GM12865 (cell line): ENCODE measurements at regions not wholly inside any gene's neighbourhood (a gene's known extent, or its start where the extent isn't known, plus 50 kb on each side); places are given as distances from the start of the nearest gene placed in this dataset.
"Not testable (repeated sequence)": the region's sequence is repeated elsewhere in the genome, so short reads cannot be mapped to it uniquely, and the experiment has no call there.

ENCODE experiments used
- DNase-seq: peaks from one replicate; pipeline ENCODE4 v3.0.0; 2010; ENCODE audit warnings: low read depth
- H3K4me3 ChIP-seq: 2 replicates; pipeline ENCODE4 v1.5.1; 2011; ENCODE audit warnings: mild to moderate bottlenecking, low read depth, low read length, control low read depth
- TF ChIP-seq, protein P1 (sequence below): IDR thresholded peaks from 2 replicates; pipeline ENCODE4 v1.5.1; 2011; ENCODE audit warnings: low read length, control low read depth, low read depth, inconsistent platforms; ENCODE audit not compliant: insufficient read depth; ENCODE audit errors: missing control alignments

DNA sequence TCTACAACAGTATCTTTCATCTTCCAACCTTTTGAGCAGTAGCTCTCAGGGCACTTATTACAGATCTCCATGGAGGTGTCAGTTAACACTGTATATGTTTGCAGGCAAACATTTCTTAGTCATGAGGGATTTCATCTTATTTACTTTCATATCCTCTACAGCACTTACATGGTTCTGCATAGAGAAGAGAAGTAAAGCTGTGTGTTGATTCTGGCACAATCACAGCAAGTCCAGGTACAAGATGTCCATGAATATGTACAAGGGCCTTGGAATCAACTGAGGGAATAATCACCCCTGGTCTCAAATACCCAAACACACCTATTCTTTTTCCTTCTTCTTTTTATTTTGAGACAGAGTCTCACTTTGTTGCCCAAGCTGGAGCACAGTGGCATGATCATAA, 142.0 kb upstream of the TRPM3 start:
- no peak for DNase-seq
- no peak overlapping the region for H3K4me3 ChIP-seq
- TF ChIP-seq, protein P1, sequence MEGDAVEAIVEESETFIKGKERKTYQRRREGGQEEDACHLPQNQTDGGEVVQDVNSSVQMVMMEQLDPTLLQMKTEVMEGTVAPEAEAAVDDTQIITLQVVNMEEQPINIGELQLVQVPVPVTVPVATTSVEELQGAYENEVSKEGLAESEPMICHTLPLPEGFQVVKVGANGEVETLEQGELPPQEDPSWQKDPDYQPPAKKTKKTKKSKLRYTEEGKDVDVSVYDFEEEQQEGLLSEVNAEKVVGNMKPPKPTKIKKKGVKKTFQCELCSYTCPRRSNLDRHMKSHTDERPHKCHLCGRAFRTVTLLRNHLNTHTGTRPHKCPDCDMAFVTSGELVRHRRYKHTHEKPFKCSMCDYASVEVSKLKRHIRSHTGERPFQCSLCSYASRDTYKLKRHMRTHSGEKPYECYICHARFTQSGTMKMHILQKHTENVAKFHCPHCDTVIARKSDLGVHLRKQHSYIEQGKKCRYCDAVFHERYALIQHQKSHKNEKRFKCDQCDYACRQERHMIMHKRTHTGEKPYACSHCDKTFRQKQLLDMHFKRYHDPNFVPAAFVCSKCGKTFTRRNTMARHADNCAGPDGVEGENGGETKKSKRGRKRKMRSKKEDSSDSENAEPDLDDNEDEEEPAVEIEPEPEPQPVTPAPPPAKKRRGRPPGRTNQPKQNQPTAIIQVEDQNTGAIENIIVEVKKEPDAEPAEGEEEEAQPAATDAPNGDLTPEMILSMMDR = no peak

DNA sequence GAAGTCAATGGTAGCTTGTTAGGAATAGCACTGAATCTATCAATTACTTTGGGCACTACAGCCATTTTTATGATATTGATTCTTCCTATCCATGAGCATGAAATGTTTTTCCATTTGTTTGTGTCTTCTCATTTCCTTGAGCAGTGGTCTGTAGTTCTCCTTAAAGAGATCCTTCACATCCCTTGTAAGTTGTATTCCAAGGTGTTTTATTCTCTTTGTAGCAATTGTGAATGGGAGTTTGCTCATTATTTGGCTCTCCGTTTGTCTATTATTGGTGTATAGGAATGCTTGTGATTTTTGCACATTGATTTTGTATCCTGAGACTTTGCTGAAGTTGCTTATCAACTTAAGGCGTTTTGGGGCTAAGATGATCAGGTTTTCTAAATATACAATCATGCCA, 139.0 kb upstream of the TRPM3 start:
- not testable (repeated sequence) for DNase-seq, H3K4me3 ChIP-seq

DNA sequence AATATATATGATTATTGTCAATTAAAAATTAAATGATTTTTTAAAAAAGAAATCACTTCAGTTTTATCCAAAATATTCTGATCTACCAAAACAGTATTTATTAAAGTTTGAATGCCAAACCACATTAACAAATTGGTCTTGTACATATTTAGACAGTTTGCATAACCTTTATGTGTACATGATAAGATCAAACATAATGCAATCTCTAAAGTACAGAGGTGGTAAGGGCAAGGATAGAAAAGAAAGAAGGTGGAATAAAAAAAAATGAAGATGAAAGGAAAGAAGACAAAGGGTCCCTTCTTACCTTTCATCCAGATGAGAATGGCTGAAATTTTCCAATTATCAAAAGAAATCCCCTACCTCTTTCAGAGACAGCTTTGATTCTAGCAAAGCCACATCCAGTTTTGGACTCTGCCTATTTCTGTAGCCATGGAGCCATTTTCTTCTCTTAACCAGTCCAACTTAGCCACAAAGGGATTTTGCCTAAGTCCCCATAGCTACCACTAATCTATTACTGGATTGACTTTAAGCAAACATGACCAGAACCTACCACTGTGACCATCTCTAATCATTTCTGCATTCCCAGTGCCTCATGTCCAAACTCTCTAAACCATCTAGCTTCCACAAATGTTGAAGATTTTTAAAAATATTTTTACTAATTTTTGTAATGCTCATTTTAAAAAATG, 133.3 kb upstream of the TRPM3 start:
- no peak overlapping the region for H3K4me3 ChIP-seq
- TF ChIP-seq, protein P1 = no peak
- DNase-seq = no peak

DNA sequence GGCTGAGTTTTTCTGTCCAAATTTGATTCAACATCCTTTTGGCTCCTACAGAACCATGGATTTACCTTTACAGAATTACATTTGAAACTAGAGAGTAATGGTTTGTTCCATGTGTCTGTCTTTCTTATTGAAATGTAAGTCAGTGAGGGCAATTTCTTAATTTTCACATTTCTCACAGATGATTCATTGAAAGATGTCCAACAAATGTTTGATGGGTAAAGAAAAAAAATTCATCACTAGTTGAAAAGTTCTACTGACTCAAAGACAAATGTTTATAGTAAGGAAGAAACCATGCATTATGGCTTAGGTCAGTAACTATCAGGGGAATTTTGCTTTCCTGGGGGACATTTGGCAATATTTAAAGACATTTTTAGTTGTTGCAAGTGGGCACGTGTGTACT, 131.6 kb upstream of the TRPM3 start:
- H3K4me3 ChIP-seq = no peak overlapping the region
- TF ChIP-seq, protein P1 = no peak
- no peak for DNase-seq

DNA sequence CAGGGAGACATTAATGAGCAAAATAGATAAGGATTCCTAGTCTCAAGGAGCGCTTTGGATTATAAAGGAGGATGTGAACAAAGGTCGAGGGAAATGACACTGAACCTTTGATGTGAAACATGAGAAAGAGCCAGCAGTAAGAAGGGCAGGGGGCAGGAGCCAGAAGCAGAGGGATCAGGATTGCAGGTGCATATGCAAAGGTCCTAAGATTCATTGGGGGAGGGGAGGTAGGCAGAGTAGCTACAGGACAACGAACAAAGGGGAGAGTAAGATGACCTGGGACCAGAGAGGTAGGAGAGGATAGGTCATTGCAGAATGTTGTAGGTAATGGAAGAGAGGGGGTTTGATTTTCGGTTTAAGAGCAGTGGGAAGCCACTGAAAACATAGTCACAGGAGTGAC, 129.2 kb upstream of the TRPM3 start:
- no peak overlapping the region for H3K4me3 ChIP-seq
- DNase-seq = no peak
- TF ChIP-seq, protein P1 = no peak

DNA sequence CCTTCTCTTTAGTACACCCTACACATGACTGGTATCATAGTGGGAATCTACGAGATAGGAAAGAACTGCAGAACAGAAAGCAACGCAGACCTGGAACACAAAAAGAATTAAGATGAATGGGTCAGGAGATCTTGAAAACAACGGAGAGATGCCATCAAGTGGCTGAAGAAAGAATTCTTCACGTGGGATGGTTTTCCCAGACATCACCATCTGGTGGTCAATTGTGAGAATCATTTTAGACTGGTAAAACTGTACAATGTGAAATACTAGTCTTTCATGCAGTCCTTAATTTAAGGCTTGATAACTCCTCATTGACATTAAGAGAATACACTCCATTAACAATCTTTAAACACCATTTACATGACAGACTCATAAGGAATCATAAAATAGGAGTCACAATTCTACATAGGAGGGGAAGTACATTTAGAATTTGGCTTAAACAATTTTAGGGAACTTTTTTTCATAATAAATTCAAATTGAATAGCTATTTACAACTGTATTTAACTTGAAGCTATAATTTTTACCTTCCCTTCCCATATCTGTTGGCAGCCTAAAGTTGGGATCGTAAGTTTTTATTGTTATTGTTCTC, 128.4 kb upstream of the TRPM3 start:
- TF ChIP-seq, protein P1 = peak; percentile 46
- peak; percentile 46 for DNase-seq
- no peak overlapping the region for H3K4me3 ChIP-seq

DNA sequence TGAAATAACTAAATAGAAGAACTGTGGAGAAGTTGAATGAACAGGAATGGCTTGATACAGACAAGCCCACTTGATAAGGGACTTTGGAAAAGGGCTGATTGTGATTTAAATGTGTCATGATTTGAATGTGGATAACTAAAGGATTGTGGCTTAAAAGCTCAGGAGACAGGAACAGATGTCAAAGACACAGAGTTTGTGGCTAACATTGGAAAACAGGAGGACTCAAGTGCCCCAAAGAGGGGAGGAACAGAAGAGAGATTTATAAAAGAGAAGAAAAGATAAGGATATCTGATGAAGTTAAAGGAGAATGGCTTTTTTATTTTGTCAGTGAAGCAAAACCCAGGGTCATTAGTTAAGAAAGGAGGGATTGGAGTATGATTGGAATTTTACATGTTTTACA, 124.2 kb upstream of the TRPM3 start:
- no peak for DNase-seq
- H3K4me3 ChIP-seq = no peak overlapping the region
- TF ChIP-seq, protein P1 = no peak
